ENCODE measurements at regions not wholly inside any gene's neighbourhood (a gene's known extent, or its start where the extent isn't known, plus 50 kb on each side); places are given as distances from the start of the nearest gene placed in this dataset.

- Histone ChIP-seq H3K9me3 (ENCODE audit: control insufficient read depth in 2 of 2, insufficient read depth in 1 of 2, low read length in 1 of 2) (no peaks in the 10 kb centered on the region), H3K36me3 (ENCODE audit: control insufficient read depth in 2 of 2, insufficient read depth in 2 of 2, low read length in 1 of 2) (no peaks in the 10 kb centered on the region), H3K4me3 (ENCODE audit: low read length in 2 of 2) (no peak overlapping the region), H3K27ac (ENCODE audit: low read depth in 1 of 2, low read length in 1 of 2) (no peak overlapping the region), H3K27me3 (ENCODE audit: control insufficient read depth in 2 of 2, insufficient read depth in 1 of 2, low read length in 1 of 2) (no peaks in the 10 kb centered on the region), H3K4me1 (ENCODE audit: control insufficient read depth in 2 of 2, insufficient read depth in 2 of 2, low read length in 2 of 2) (peaks cover 0 to 13% of the 10 kb centered on the region in 2 donors)
- WGBS: 73% methylated on average over 2 of the region's 2 CpGs
- no peak for DNase-seq (ENCODE audit: low read depth in 6 of 9, low spot score in 9 of 9)
These were observed 87.0 kb upstream of the GALNT2 start for GRCh38 chr1:229980009-229980408.

GRCh38 chr1:229981736-229982135, 85.3 kb upstream of the GALNT2 start:
- H3K36me3 ChIP-seq (ENCODE audit: control insufficient read depth in 2 of 2, insufficient read depth in 2 of 2, low read length in 1 of 2): no peaks in the 10 kb centered on the region
- WGBS: 98% methylated on average over 3 of the region's 3 CpGs

GRCh38 chr1:229984310-229984991, 82.6 kb upstream of the GALNT2 start:
- 95% methylated on average over 9 of the region's 9 CpGs for WGBS
- DNase-seq (ENCODE audit: low read depth in 6 of 9, low spot score in 9 of 9): no peak

More at GRCh38 chr1:229981736-229982135, 85.3 kb upstream of the GALNT2 start:
- H3K9me3 ChIP-seq (ENCODE audit: control insufficient read depth in 2 of 2, insufficient read depth in 1 of 2, low read length in 1 of 2): no peaks in the 10 kb centered on the region
- no peak overlapping the region for H3K4me3 ChIP-seq (ENCODE audit: low read length in 2 of 2)
- no peak overlapping the region for H3K27ac ChIP-seq (ENCODE audit: low read depth in 1 of 2, low read length in 1 of 2)
- H3K4me1 ChIP-seq (ENCODE audit: control insufficient read depth in 2 of 2, insufficient read depth in 2 of 2, low read length in 2 of 2): peaks cover 0 to 15% of the 10 kb centered on the region in 2 donors
- no peak for DNase-seq (ENCODE audit: low read depth in 6 of 9, low spot score in 9 of 9)
- no peaks in the 10 kb centered on the region for H3K27me3 ChIP-seq (ENCODE audit: control insufficient read depth in 2 of 2, insufficient read depth in 1 of 2, low read length in 1 of 2)

GRCh38 chr1:229984992-229985612, 81.9 kb upstream of the GALNT2 start:
- no peak overlapping the region for H3K4me3 ChIP-seq (ENCODE audit: low read length in 2 of 2)
- H3K27me3 ChIP-seq (ENCODE audit: control insufficient read depth in 2 of 2, insufficient read depth in 1 of 2, low read length in 1 of 2): no peaks in the 10 kb centered on the region
- H3K4me1 ChIP-seq (ENCODE audit: control insufficient read depth in 2 of 2, insufficient read depth in 2 of 2, low read length in 2 of 2): peaks cover 0 to 15% of the 10 kb centered on the region in 2 donors
- no peak for DNase-seq (ENCODE audit: low read depth in 6 of 9, low spot score in 9 of 9)
- H3K27ac ChIP-seq (ENCODE audit: low read depth in 1 of 2, low read length in 1 of 2): no peak overlapping the region
- H3K36me3 ChIP-seq (ENCODE audit: control insufficient read depth in 2 of 2, insufficient read depth in 2 of 2, low read length in 1 of 2): no peaks in the 10 kb centered on the region
- WGBS: 98% methylated on average over 9 of the region's 9 CpGs
- H3K9me3 ChIP-seq (ENCODE audit: control insufficient read depth in 2 of 2, insufficient read depth in 1 of 2, low read length in 1 of 2): no peaks in the 10 kb centered on the region

More at GRCh38 chr1:229984310-229984991, 82.6 kb upstream of the GALNT2 start:
- no peaks in the 10 kb centered on the region for H3K9me3 ChIP-seq (ENCODE audit: control insufficient read depth in 2 of 2, insufficient read depth in 1 of 2, low read length in 1 of 2)
- H3K4me1 ChIP-seq (ENCODE audit: control insufficient read depth in 2 of 2, insufficient read depth in 2 of 2, low read length in 2 of 2): peaks cover 0 to 15% of the 10 kb centered on the region in 2 donors
- H3K27me3 ChIP-seq (ENCODE audit: control insufficient read depth in 2 of 2, insufficient read depth in 1 of 2, low read length in 1 of 2): no peaks in the 10 kb centered on the region
- H3K4me3 ChIP-seq (ENCODE audit: low read length in 2 of 2): no peak overlapping the region
- no peaks in the 10 kb centered on the region for H3K36me3 ChIP-seq (ENCODE audit: control insufficient read depth in 2 of 2, insufficient read depth in 2 of 2, low read length in 1 of 2)
- H3K27ac ChIP-seq (ENCODE audit: low read depth in 1 of 2, low read length in 1 of 2): no peak overlapping the region

GRCh38 chr1:229985613-229986010, 81.4 kb upstream of the GALNT2 start:
- Histone ChIP-seq H3K4me1 (ENCODE audit: control insufficient read depth in 2 of 2, insufficient read depth in 2 of 2, low read length in 2 of 2) (peaks cover 0 to 15% of the 10 kb centered on the region in 2 donors), H3K27me3 (ENCODE audit: control insufficient read depth in 2 of 2, insufficient read depth in 1 of 2, low read length in 1 of 2) (no peaks in the 10 kb centered on the region), H3K9me3 (ENCODE audit: control insufficient read depth in 2 of 2, insufficient read depth in 1 of 2, low read length in 1 of 2) (no peaks in the 10 kb centered on the region), H3K4me3 (ENCODE audit: low read length in 2 of 2) (no peak overlapping the region), H3K27ac (ENCODE audit: low read depth in 1 of 2, low read length in 1 of 2) (no peak overlapping the region), H3K36me3 (ENCODE audit: control insufficient read depth in 2 of 2, insufficient read depth in 2 of 2, low read length in 1 of 2) (no peaks in the 10 kb centered on the region)
- 90% methylated on average over 7 of the region's 7 CpGs for WGBS
- DNase-seq (ENCODE audit: low read depth in 6 of 9, low spot score in 9 of 9): no peak

GRCh38 chr1:229986737-229987337, 80.2 kb upstream of the GALNT2 start:
- Histone ChIP-seq H3K36me3 (ENCODE audit: control insufficient read depth in 2 of 2, insufficient read depth in 2 of 2, low read length in 1 of 2) (no peaks in the 10 kb centered on the region), H3K4me1 (ENCODE audit: control insufficient read depth in 2 of 2, insufficient read depth in 2 of 2, low read length in 2 of 2) (peaks cover 0 to 15% of the 10 kb centered on the region in 2 donors), H3K27me3 (ENCODE audit: control insufficient read depth in 2 of 2, insufficient read depth in 1 of 2, low read length in 1 of 2) (no peaks in the 10 kb centered on the region), H3K9me3 (ENCODE audit: control insufficient read depth in 2 of 2, insufficient read depth in 1 of 2, low read length in 1 of 2) (no peaks in the 10 kb centered on the region), H3K4me3 (ENCODE audit: low read length in 2 of 2) (no peak overlapping the region), H3K27ac (ENCODE audit: low read depth in 1 of 2, low read length in 1 of 2) (no peak overlapping the region)
- DNase-seq (ENCODE audit: low read depth in 6 of 9, low spot score in 9 of 9): peak in 1 of 9 donors; percentile 28
- 40% methylated on average over 3 of the region's 3 CpGs for WGBS

- Histone ChIP-seq H3K36me3 (ENCODE audit: control insufficient read depth in 2 of 2, insufficient read depth in 2 of 2, low read length in 1 of 2) (no peaks in the 10 kb centered on the region), H3K4me3 (ENCODE audit: low read length in 2 of 2) (no peak overlapping the region), H3K9me3 (ENCODE audit: control insufficient read depth in 2 of 2, insufficient read depth in 1 of 2, low read length in 1 of 2) (no peaks in the 10 kb centered on the region), H3K27ac (ENCODE audit: low read depth in 1 of 2, low read length in 1 of 2) (no peak overlapping the region), H3K27me3 (ENCODE audit: control insufficient read depth in 2 of 2, insufficient read depth in 1 of 2, low read length in 1 of 2) (no peaks in the 10 kb centered on the region), H3K4me1 (ENCODE audit: control insufficient read depth in 2 of 2, insufficient read depth in 2 of 2, low read length in 2 of 2) (peaks cover 0 to 15% of the 10 kb centered on the region in 2 donors)
- DNase-seq (ENCODE audit: low read depth in 6 of 9, low spot score in 9 of 9): no peak
- 87% methylated on average over 6 of the region's 6 CpGs for WGBS
These were observed 79.1 kb upstream of the GALNT2 start for GRCh38 chr1:229987953-229988352.

- no peak for DNase-seq (ENCODE audit: low read depth in 6 of 9, low spot score in 9 of 9)
- no peak overlapping the region for H3K27ac ChIP-seq (ENCODE audit: low read depth in 1 of 2, low read length in 1 of 2)
- 98% methylated on average over 5 of the region's 5 CpGs for WGBS
- no peaks in the 10 kb centered on the region for H3K27me3 ChIP-seq (ENCODE audit: control insufficient read depth in 2 of 2, insufficient read depth in 1 of 2, low read length in 1 of 2)
- peaks cover 0 to 15% of the 10 kb centered on the region in 2 donors for H3K4me1 ChIP-seq (ENCODE audit: control insufficient read depth in 2 of 2, insufficient read depth in 2 of 2, low read length in 2 of 2)
- no peak overlapping the region for H3K4me3 ChIP-seq (ENCODE audit: low read length in 2 of 2)
- H3K36me3 ChIP-seq (ENCODE audit: control insufficient read depth in 2 of 2, insufficient read depth in 2 of 2, low read length in 1 of 2): no peaks in the 10 kb centered on the region
- no peaks in the 10 kb centered on the region for H3K9me3 ChIP-seq (ENCODE audit: control insufficient read depth in 2 of 2, insufficient read depth in 1 of 2, low read length in 1 of 2)
These were observed 78.5 kb upstream of the GALNT2 start for GRCh38 chr1:229988534-229988933.

- no peak for DNase-seq (ENCODE audit: low read depth in 6 of 9, low spot score in 9 of 9)
- Histone ChIP-seq H3K9me3 (ENCODE audit: control insufficient read depth in 2 of 2, insufficient read depth in 1 of 2, low read length in 1 of 2) (no peaks in the 10 kb centered on the region), H3K27me3 (ENCODE audit: control insufficient read depth in 2 of 2, insufficient read depth in 1 of 2, low read length in 1 of 2) (no peaks in the 10 kb centered on the region), H3K36me3 (ENCODE audit: control insufficient read depth in 2 of 2, insufficient read depth in 2 of 2, low read length in 1 of 2) (no peaks in the 10 kb centered on the region), H3K4me1 (ENCODE audit: control insufficient read depth in 2 of 2, insufficient read depth in 2 of 2, low read length in 2 of 2) (peaks cover 0 to 5% of the 10 kb centered on the region in 2 donors), H3K27ac (ENCODE audit: low read depth in 1 of 2, low read length in 1 of 2) (no peak overlapping the region), H3K4me3 (ENCODE audit: low read length in 2 of 2) (no peak overlapping the region)
- 71% methylated on average over 4 of the region's 4 CpGs for WGBS
These were observed 77.3 kb upstream of the GALNT2 start for GRCh38 chr1:229989591-229990248.

Data from thymus (tissue), 11 donors.